ENCODE measurements at regions not wholly inside any gene's neighbourhood (a gene's known extent, or its start where the extent isn't known, plus 50 kb on each side); places are given as distances from the start of the nearest gene placed in this dataset.
"Not testable (repeated sequence)": the region's sequence is repeated elsewhere in the genome, so short reads cannot be mapped to it uniquely, and the experiment has no call there.

DNA sequence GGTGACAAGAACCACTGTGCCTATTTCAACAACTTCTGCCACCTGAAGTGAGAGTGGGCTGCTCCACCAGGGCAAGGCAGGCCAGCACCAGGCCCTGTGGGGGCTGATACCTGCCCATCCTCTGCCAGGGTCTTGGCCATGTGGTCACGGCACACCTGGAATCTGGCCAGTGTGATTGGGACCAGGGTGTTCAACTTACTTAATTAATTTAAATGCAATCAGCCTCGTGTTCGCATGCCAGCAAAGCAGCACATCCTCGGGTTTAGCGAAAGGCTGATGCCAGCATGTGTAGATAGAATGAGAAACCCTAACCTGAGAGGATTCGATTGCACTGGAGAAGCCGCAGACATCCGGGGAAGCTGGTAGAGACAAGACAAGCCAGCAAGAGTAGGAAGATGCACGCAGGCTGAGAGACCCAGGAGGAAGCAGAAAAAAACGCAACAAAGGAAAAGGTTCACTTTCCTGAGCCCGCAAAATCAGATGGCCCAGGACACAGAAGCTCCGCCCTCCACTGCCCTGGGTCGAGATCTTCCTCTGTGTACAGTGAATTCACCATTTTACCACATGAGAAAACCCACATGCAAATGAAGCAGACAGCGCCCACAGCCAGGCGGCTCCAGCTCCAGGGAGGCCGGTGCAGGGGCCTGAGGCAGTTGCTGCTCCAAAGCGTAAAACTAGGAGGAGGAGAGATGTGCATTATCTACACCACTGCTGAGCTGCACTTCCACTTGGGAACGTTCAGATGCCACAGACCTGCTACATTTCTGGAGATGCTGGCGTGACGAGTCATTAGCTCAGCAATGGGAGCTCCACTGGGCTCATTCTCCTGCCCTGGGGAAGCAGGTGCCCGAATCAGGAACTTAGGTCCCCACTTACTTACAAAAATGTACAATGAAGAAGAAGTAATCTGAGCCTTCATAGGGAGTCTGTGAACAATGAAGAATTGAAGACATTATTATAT, 92.1 kb downstream of the TMEM18 start:
- H3K27ac ChIP-seq, result no peak overlapping the region
- CTCF ChIA-PET, result no interaction called here
- no peak for DNase-seq (ENCODE audit: low spot score)
- POLR2A ChIA-PET (ENCODE audit: low non-redundant PET), result interaction anchor here (0.7 kb wide), 1 partner anchor 73 kb away, joined by 3 read pairs; no protein-coding TSS in a partner anchor
- TF ChIP-seq, protein P1, sequence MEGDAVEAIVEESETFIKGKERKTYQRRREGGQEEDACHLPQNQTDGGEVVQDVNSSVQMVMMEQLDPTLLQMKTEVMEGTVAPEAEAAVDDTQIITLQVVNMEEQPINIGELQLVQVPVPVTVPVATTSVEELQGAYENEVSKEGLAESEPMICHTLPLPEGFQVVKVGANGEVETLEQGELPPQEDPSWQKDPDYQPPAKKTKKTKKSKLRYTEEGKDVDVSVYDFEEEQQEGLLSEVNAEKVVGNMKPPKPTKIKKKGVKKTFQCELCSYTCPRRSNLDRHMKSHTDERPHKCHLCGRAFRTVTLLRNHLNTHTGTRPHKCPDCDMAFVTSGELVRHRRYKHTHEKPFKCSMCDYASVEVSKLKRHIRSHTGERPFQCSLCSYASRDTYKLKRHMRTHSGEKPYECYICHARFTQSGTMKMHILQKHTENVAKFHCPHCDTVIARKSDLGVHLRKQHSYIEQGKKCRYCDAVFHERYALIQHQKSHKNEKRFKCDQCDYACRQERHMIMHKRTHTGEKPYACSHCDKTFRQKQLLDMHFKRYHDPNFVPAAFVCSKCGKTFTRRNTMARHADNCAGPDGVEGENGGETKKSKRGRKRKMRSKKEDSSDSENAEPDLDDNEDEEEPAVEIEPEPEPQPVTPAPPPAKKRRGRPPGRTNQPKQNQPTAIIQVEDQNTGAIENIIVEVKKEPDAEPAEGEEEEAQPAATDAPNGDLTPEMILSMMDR (conservative IDR thresholded peaks at IDR 0.05; ENCODE audit: low read depth), result no peak

DNA sequence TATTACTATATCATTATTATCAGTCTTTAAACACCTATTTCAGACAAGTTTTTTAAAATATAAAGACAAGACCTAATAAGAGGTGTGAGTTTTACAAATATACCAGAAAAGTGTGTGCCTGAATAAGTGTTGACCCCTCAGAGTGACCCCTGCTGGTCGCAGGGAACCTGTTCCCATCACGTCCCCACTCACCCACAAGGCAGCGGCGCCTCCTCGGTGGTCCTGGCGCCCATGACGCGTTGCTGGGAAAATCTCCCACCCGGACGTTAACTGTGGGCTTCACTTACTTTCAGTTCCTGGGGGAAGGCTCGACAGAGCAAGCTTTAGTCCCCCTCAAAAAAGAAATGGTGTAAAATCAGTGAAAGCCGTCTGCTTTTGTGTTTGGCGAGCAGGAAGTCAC, 93.5 kb downstream of the TMEM18 start:
- ChIA-PET CTCF (no interaction called here), POLR2A (ENCODE audit: low non-redundant PET) (no interaction called here)
- DNase-seq (ENCODE audit: low spot score), result no peak
- TF ChIP-seq, protein P1 (conservative IDR thresholded peaks at IDR 0.05; ENCODE audit: low read depth), result no peak
- no peak overlapping the region for H3K27ac ChIP-seq

DNA sequence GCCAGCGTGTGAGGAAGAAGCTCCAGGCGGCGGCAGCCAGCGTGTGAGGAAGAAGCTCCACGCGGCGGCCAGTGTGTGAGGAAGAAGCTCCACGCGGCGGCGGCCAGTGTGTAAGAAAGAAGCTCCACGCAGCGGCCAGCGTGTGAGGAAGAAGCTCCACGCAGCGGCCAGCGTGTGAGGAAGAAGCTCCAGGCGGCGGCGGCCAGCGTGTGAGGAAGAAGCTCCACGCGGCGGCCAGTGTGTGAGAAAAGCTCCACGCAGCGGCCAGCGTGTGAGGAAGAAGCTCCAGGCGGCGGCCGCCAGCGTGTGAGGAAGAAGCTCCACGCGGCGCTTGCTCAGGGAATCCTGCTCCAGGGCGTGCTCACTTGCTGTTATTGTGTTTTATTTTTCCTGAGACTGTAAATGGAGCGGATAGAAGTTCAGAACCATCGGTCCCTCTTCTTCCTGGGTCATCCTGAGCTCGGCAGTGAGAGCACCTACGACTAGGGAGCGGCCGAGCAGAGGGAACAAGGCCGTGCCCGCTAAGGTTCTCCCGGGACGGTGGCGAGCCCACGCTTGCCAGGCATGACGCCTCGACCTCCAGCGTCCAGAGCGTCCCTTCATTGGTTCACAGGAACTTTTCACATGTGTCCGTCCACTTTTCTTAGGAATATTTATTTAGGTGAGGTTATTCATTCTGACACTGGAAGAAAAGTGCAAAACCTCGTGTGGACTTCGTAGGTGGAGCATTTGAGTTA, 94.2 kb downstream of the TMEM18 start:
- ChIA-PET POLR2A (ENCODE audit: low non-redundant PET) (no interaction called here), CTCF (interaction anchor here (0.6 kb wide), 1 partner anchor 208 kb away, joined by 3 read pairs; no protein-coding TSS in a partner anchor)
- TF ChIP-seq, protein P1 (conservative IDR thresholded peaks at IDR 0.05; ENCODE audit: low read depth), result no peak
- no peak overlapping the region for H3K27ac ChIP-seq
- DNase-seq (ENCODE audit: low spot score), result no peak

DNA sequence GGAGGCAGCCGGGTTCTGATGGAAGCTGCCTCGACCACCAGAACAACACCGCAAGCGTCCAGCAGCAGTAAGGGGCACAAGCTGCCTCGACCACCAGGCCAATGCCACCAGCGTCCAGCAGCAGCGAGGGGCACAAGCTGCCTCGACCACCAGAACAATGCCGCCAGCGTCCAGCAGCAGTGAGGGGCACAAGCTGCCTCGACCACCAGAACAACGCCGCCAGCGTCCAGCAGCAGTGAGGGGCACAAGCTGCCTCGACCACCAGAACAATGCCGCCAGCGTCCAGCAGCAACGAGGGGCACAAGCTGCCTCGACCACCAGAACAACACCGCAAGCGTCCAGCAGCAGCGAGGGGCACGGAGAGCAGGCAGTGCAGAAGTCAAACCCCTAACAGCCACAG, 94.9 kb downstream of the TMEM18 start:
- DNase-seq (ENCODE audit: low spot score); CTCF ChIA-PET; H3K27ac ChIP-seq; POLR2A ChIA-PET (ENCODE audit: low non-redundant PET): not testable (repeated sequence)

DNA sequence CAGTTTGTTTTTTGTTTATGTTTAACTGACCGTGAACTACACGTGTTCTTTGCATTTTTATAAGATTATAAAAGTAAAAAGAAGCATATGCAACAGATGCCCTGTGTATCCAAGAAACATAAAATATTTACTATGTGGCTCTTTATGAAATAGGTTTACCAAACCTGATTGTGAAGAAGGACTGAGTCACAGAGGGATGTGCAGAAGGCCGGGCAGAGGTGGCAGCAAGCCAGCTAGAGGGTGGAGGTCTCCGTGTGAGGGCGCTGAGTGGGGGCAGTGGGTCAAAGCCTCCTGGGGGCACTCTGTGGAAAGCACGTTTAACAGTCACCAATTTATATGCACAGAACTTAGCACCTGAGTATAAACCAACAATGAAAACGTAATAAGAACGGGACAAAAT, 97.2 kb downstream of the TMEM18 start:
- POLR2A ChIA-PET (ENCODE audit: low non-redundant PET), result no interaction called here

DNA sequence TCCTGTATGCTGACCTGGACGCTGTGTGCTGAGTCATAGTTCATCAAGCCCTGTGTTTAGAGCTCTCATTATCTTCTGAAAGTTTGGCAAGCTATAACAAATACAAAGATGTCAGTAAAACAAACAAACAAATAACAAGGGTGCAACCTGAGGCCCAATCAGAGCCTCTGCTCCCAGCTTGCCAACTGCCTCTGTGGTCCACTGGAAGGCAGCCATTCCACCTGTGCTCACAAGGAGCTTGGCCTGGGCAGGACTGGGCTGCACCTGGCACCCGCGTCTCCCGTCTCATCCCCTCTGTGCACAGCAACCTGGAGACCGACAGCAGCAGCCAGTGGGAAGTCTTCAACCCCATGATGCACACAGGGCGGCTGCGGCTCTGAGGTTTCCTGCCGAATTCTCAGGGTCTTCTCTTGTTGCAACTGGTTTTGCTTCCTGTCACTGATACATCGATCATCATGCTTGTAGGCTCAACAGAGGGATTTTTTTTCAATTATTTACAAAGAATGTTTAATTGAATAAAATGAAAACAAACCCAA, 97.8 kb downstream of the TMEM18 start:
- POLR2A ChIA-PET (ENCODE audit: low non-redundant PET), result no interaction called here

More for the DNA sequence above, 97.2 kb downstream of the TMEM18 start:
- CTCF ChIA-PET, result no interaction called here
- DNase-seq (ENCODE audit: low spot score), result no peak
- TF ChIP-seq, protein P1 (conservative IDR thresholded peaks at IDR 0.05; ENCODE audit: low read depth), result no peak
- H3K27ac ChIP-seq, result no peak overlapping the region

More for the DNA sequence above, 97.8 kb downstream of the TMEM18 start:
- TF ChIP-seq, protein P1 (conservative IDR thresholded peaks at IDR 0.05; ENCODE audit: low read depth), result no peak
- CTCF ChIA-PET, result interaction anchor here (0.6 kb wide), 1 partner anchor 35 kb away, joined by 8 read pairs; no protein-coding TSS in a partner anchor
- no peak overlapping the region for H3K27ac ChIP-seq
- DNase-seq (ENCODE audit: low spot score), result no peak
